C4-2B (cell line): ENCODE measurements at regions not wholly inside any gene's neighbourhood (a gene's known extent, or its start where the extent isn't known, plus 50 kb on each side); places are given as distances from the start of the nearest gene placed in this dataset.

Experiments
- CTCF ChIP-seq: fragments of 450-650 bp; conservative IDR thresholded peaks from 2 replicates; pipeline ENCODE4 v1.5.1; 2017; ENCODE audit warnings: mild to moderate bottlenecking
- ZFX ChIP-seq: fragments of 450-650 bp; IDR thresholded peaks from 2 replicates; pipeline ENCODE4 v1.6.1; 2017

- TF ChIP-seq ZFX (no peak), CTCF (no peak)
These were observed 348.1 kb downstream of the SOCS6 start for GRCh38 chr18:70636991-70637390.
